Neural cell (in vitro differentiated cells): ENCODE measurements at regions not wholly inside any gene's neighbourhood (a gene's known extent, or its start where the extent isn't known, plus 50 kb on each side); places are given as distances from the start of the nearest gene placed in this dataset.

Source experiments
- EP300 ChIP-seq: fragments of 450-650 bp; conservative IDR thresholded peaks from 2 replicates; pipeline ENCODE4 v1.6.1; 2014; ENCODE audit warnings: antibody characterized with exemption, mild to moderate bottlenecking, moderate library complexity; ENCODE audit not compliant: poor library complexity, severe bottlenecking
- EZH2 ChIP-seq: fragments of 200-600, 300-800 bp; shearing (Covaris generic), sonication (generic); IDR thresholded peaks from 2 replicates; pipeline ENCODE4 v1.6.1; 2014; ENCODE audit warnings: antibody characterized with exemption, low read length, borderline replicate concordance, mild to moderate bottlenecking; ENCODE audit not compliant: insufficient read depth, poor library complexity, severe bottlenecking
- MXI1 ChIP-seq: fragments of 450-650 bp; conservative IDR thresholded peaks from 2 replicates; pipeline ENCODE4 v1.6.1; 2014; ENCODE audit warnings: antibody characterized with exemption, mild to moderate bottlenecking; ENCODE audit not compliant: poor library complexity, severe bottlenecking
- POLR2AphosphoS5 ChIP-seq: IDR thresholded peaks from 2 replicates; pipeline ENCODE4 v1.6.1; 2012
- RAD21 ChIP-seq: fragments of 450-650 bp; conservative IDR thresholded peaks from 2 replicates; pipeline ENCODE4 v1.6.1; 2014; ENCODE audit warnings: antibody characterized with exemption, mild to moderate bottlenecking, moderate library complexity
- SMC3 ChIP-seq: fragments of 450-650 bp; conservative IDR thresholded peaks from 2 replicates; pipeline ENCODE4 v1.6.1; 2014; ENCODE audit warnings: antibody characterized with exemption, mild to moderate bottlenecking, moderate library complexity; ENCODE audit not compliant: poor library complexity
- TAF1 ChIP-seq: IDR thresholded peaks from 2 replicates; pipeline ENCODE4 v1.6.1; 2012; ENCODE audit warnings: low read depth
- TF ChIP-seq, protein P1 (sequence below): fragments of 450-650 bp; IDR thresholded peaks from 2 replicates; pipeline ENCODE4 v1.5.1; 2014; ENCODE audit warnings: antibody characterized with exemption, mild to moderate bottlenecking, moderate library complexity; ENCODE audit not compliant: poor library complexity, severe bottlenecking
- TF ChIP-seq, protein P2 (sequence below): IDR thresholded peaks from 2 replicates; pipeline ENCODE4 v1.6.1; 2012; ENCODE audit warnings: borderline replicate concordance

DNA sequence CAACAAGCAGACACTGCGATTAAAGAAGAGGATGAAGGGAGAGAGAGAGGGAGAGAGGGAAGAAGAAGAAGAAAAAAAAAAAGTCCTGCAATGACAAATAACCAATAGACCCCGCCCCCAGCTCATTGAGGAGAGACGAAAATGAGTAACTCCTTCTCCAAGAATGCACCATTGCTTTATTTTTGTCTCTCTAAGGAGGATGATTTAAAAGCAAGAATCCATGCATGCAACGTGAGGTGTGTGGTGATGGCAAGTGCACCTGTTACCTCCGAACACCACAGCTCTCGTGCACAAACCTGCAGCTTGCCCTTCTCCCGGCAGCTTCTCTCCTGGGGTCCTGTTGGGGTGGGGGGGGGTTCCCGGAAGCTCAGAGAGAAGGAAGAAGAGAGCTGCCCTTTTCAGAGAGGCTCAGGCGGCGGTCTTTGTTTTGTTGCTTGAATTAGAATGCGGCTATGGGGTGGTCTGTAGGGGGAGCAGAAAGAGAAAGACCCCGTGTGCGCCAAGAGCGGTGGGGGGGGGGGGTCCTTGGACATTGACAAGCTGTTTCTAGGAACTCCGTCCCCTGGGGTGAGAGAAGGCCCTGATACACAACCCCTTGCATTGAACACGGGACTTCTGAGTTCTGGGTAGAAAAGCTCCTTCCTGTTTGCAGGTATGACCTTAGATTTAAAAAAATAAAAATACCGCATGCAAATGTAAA lies 100.7 kb downstream of the CRLF2 start:
- TF ChIP-seq, protein P1, sequence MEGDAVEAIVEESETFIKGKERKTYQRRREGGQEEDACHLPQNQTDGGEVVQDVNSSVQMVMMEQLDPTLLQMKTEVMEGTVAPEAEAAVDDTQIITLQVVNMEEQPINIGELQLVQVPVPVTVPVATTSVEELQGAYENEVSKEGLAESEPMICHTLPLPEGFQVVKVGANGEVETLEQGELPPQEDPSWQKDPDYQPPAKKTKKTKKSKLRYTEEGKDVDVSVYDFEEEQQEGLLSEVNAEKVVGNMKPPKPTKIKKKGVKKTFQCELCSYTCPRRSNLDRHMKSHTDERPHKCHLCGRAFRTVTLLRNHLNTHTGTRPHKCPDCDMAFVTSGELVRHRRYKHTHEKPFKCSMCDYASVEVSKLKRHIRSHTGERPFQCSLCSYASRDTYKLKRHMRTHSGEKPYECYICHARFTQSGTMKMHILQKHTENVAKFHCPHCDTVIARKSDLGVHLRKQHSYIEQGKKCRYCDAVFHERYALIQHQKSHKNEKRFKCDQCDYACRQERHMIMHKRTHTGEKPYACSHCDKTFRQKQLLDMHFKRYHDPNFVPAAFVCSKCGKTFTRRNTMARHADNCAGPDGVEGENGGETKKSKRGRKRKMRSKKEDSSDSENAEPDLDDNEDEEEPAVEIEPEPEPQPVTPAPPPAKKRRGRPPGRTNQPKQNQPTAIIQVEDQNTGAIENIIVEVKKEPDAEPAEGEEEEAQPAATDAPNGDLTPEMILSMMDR, result no peak
- TF ChIP-seq EP300, result no peak
- TF ChIP-seq RAD21, result no peak
- no peak for TF ChIP-seq TAF1
- TF ChIP-seq SMC3, result no peak
- no peak for TF ChIP-seq POLR2AphosphoS5
- TF ChIP-seq, protein P2, sequence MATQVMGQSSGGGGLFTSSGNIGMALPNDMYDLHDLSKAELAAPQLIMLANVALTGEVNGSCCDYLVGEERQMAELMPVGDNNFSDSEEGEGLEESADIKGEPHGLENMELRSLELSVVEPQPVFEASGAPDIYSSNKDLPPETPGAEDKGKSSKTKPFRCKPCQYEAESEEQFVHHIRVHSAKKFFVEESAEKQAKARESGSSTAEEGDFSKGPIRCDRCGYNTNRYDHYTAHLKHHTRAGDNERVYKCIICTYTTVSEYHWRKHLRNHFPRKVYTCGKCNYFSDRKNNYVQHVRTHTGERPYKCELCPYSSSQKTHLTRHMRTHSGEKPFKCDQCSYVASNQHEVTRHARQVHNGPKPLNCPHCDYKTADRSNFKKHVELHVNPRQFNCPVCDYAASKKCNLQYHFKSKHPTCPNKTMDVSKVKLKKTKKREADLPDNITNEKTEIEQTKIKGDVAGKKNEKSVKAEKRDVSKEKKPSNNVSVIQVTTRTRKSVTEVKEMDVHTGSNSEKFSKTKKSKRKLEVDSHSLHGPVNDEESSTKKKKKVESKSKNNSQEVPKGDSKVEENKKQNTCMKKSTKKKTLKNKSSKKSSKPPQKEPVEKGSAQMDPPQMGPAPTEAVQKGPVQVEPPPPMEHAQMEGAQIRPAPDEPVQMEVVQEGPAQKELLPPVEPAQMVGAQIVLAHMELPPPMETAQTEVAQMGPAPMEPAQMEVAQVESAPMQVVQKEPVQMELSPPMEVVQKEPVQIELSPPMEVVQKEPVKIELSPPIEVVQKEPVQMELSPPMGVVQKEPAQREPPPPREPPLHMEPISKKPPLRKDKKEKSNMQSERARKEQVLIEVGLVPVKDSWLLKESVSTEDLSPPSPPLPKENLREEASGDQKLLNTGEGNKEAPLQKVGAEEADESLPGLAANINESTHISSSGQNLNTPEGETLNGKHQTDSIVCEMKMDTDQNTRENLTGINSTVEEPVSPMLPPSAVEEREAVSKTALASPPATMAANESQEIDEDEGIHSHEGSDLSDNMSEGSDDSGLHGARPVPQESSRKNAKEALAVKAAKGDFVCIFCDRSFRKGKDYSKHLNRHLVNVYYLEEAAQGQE, result peak; percentile 22
- TF ChIP-seq EZH2, result no peak
- no peak for TF ChIP-seq MXI1
